PC-3 (cell line): ENCODE measurements at regions not wholly inside any gene's neighbourhood (a gene's known extent, or its start where the extent isn't known, plus 50 kb on each side); places are given as distances from the start of the nearest gene placed in this dataset.

Experiments used
- ATAC-seq: fragments of 200-7000 bp; cut with Tn5 transposase; 2 replicates; pipeline ENCODE4 v1.9.1; 2020; ENCODE audit warnings: mild to moderate bottlenecking, moderate library complexity
- BruUV-seq: library from RNA; stranded (reverse); fragments of 400-500 nt; replicated peaks from 2 replicates; lab custom pipeline; 2021; lab: Mats Ljungman, UMichigan
- CTCF ChIA-PET: fragments of 300-600 bp; sonication (Branson Sonifier 250); formaldehyde crosslinking; loops from one replicate; lab custom pipeline; 2022; ENCODE audit warnings: antibody characterized with exemption; lab: Charles Lee
- POLR2A ChIA-PET: fragments of 300-600 bp; sonication (Branson Sonifier 250); formaldehyde crosslinking; loops from one replicate; lab custom pipeline; 2022; ENCODE audit warnings: antibody characterized with exemption; ENCODE audit not compliant: unreplicated experiment; lab: Charles Lee
- DNase-seq: peaks from one replicate; pipeline ENCODE4 v3.0.0-alpha.2; 2015
- H2AFZ ChIP-seq: fragments of 300-600 bp; sonication (generic); 2 replicates; pipeline ENCODE4 v1.6.0; 2016; ENCODE audit warnings: antibody characterized with exemption, low read length
- H3F3A ChIP-seq: fragments of 300-600 bp; sonication (generic); one replicate; pipeline ENCODE4 v1.6.0; 2017; ENCODE audit warnings: antibody characterized with exemption, low read length, control low read depth, mild to moderate bottlenecking; ENCODE audit not compliant: unreplicated experiment
- H3K27ac ChIP-seq: fragments of 300-600 bp; sonication (generic); 2 replicates; pipeline ENCODE4 v1.5.1; 2016; ENCODE audit warnings: mild to moderate bottlenecking, low read length
- H3K27me3 ChIP-seq: fragments of 300-600 bp; sonication (generic); 2 replicates; pipeline ENCODE4 v1.6.1; 2016; ENCODE audit warnings: low read length, mixed read lengths
- H3K36me3 ChIP-seq: fragments of 300-600 bp; sonication (generic); 2 replicates; pipeline ENCODE4 v1.6.1; 2016; ENCODE audit warnings: low read depth, mixed run types, low read length, mixed read lengths
- H3K4me1 ChIP-seq: fragments of 300-600 bp; sonication (generic); 2 replicates; pipeline ENCODE4 v1.5.1; 2016; ENCODE audit warnings: low read length; ENCODE audit not compliant: insufficient read depth
- H3K4me2 ChIP-seq: fragments of 300-600 bp; sonication (generic); 2 replicates; pipeline ENCODE4 v1.6.0; 2016; ENCODE audit warnings: low read length
- H3K4me3 ChIP-seq: fragments of 300-600 bp; sonication (generic); 2 replicates; pipeline ENCODE4 v1.5.1; 2016; ENCODE audit warnings: mild to moderate bottlenecking, low read length, mixed read lengths
- H3K79me2 ChIP-seq: fragments of 300-600 bp; sonication (generic); 2 replicates; pipeline ENCODE4 v1.6.1; 2017; ENCODE audit warnings: low read length, mixed read lengths
- H3K9ac ChIP-seq: fragments of 300-600 bp; sonication (generic); 2 replicates; pipeline ENCODE4 v1.6.0; 2016; ENCODE audit warnings: mild to moderate bottlenecking, low read length
- H3K9me2 ChIP-seq: fragments of 300-600 bp; sonication (generic); replicated peaks from 2 replicates; pipeline ENCODE4 v1.6.1; 2016; ENCODE audit warnings: mixed run types, low read length, mixed read lengths
- H3K9me3 ChIP-seq: fragments of 300-600 bp; sonication (generic); 2 replicates; pipeline ENCODE4 v1.6.1; 2016; ENCODE audit warnings: low read length, mixed read lengths
- H4K20me1 ChIP-seq: fragments of 300-600 bp; sonication (generic); 2 replicates; pipeline ENCODE4 v1.6.1; 2016; ENCODE audit warnings: low read length, mixed read lengths
- EZH2 ChIP-seq: fragments of 300-600 bp; sonication (generic); IDR thresholded peaks from one replicate; pipeline ENCODE4 v1.6.1; 2017; ENCODE audit warnings: antibody characterized with exemption, mild to moderate bottlenecking, low read length; ENCODE audit not compliant: unreplicated experiment
- EZH2phosphoT487 ChIP-seq: fragments of 300-600 bp; sonication (generic); IDR thresholded peaks from 2 replicates; pipeline ENCODE4 v1.6.1; 2018; ENCODE audit warnings: mild to moderate bottlenecking, antibody characterized with exemption, low read length, borderline replicate concordance
- intact Hi-C: fragments of 100-400 bp; cut with micrococcal nuclease; formaldehyde crosslinking; loops from 2 replicates; pipeline ENCODE4 v1.9.0; 2023
- TF ChIP-seq, protein P1 (sequence below): fragments of 300-600 bp; sonication (generic); conservative IDR thresholded peaks from 2 replicates; pipeline ENCODE4 v1.5.1; 2017; ENCODE audit warnings: antibody characterized with exemption, low read depth, mild to moderate bottlenecking, low read length

DNA sequence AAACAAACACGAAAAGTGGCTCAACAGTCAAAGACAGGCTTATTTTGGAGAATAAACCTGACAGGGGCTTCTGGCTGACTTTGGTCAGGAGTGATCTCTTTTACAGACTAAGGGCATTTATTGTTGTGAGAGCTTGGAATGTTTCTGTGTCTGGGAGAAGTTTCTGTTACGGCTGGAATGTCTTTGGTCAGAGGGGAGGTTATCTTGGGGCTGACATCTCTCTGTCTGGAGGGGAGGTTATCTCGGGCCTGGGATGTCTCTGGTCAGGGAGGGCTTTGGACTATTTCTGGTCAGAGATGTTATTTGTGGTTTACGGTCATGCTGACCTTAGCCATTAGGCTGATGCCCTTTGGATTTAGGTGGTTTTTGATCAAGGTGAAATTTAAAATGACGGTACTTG is 345.5 kb upstream of the FSIP2 start:
- Histone ChIP-seq H3K36me3 (no peaks in the 10 kb centered on the region), H3K9ac (no peak overlapping the region), H3K79me2 (no peaks in the 10 kb centered on the region), H4K20me1 (no peaks in the 10 kb centered on the region), H3K4me2 (no peak overlapping the region), H3K4me3 (no peak overlapping the region), H3F3A (no peaks in the 10 kb centered on the region), H3K27me3 (no peaks in the 10 kb centered on the region), H2AFZ (no peak overlapping the region), H3K9me3 (no peaks in the 10 kb centered on the region), H3K4me1 (no peaks in the 10 kb centered on the region), H3K27ac (no peak overlapping the region), H3K9me2 (no peaks in the 10 kb centered on the region)
- TF ChIP-seq, protein P1, sequence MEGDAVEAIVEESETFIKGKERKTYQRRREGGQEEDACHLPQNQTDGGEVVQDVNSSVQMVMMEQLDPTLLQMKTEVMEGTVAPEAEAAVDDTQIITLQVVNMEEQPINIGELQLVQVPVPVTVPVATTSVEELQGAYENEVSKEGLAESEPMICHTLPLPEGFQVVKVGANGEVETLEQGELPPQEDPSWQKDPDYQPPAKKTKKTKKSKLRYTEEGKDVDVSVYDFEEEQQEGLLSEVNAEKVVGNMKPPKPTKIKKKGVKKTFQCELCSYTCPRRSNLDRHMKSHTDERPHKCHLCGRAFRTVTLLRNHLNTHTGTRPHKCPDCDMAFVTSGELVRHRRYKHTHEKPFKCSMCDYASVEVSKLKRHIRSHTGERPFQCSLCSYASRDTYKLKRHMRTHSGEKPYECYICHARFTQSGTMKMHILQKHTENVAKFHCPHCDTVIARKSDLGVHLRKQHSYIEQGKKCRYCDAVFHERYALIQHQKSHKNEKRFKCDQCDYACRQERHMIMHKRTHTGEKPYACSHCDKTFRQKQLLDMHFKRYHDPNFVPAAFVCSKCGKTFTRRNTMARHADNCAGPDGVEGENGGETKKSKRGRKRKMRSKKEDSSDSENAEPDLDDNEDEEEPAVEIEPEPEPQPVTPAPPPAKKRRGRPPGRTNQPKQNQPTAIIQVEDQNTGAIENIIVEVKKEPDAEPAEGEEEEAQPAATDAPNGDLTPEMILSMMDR, result no peak
- DNase-seq, result no peak
- POLR2A ChIA-PET, result no interaction called here
- BruUV-seq, result no TSS peak
- intact Hi-C loops, result no loop called here
- ATAC-seq, result no peak
- CTCF ChIA-PET, result no interaction called here

GRCh38 chr2:185402474-185402873 is 336.1 kb upstream of the FSIP2 start:
- CTCF ChIA-PET, result no interaction called here
- ATAC-seq (no peak), DNase-seq (no peak)
- intact Hi-C loops, result loop anchor here (5.0 to 10.0 kb wide), 2 partner anchors 195 to 758 kb away; no protein-coding TSS in a partner anchor
- Histone ChIP-seq H3K4me1 (no peaks in the 10 kb centered on the region), H4K20me1 (no peaks in the 10 kb centered on the region), H3K9me3 (no peaks in the 10 kb centered on the region), H3K79me2 (no peaks in the 10 kb centered on the region), H3K4me2 (no peak overlapping the region), H3K36me3 (no peaks in the 10 kb centered on the region), H2AFZ (no peak overlapping the region), H3K27me3 (no peaks in the 10 kb centered on the region), H3K9me2 (no peaks in the 10 kb centered on the region), H3K9ac (no peak overlapping the region), H3K4me3 (no peak overlapping the region), H3F3A (no peaks in the 10 kb centered on the region), H3K27ac (no peak overlapping the region)
- no peak for TF ChIP-seq EZH2phosphoT487
- no peak for TF ChIP-seq EZH2
- TF ChIP-seq, protein P1, result no peak
- no TSS peak for BruUV-seq
- POLR2A ChIA-PET, result no interaction called here

- H4K20me1 ChIP-seq, result no peaks in the 10 kb centered on the region
- no peaks in the 10 kb centered on the region for H3F3A ChIP-seq
- CTCF ChIA-PET, result no interaction called here
- DNase-seq (no peak), ATAC-seq (0 out of 2 replicates have a peak, but pooled peaks have one; percentile 31)
- intact Hi-C loops, result loop anchor here (2.0 to 10.0 kb wide), 3 partner anchors 114 to 760 kb away; no protein-coding TSS in a partner anchor
- no peak overlapping the region for H3K4me3 ChIP-seq
- no peak overlapping the region for H2AFZ ChIP-seq
- H3K4me1 ChIP-seq, result no peaks in the 10 kb centered on the region
- POLR2A ChIA-PET, result no interaction called here
- no peak overlapping the region for H3K9ac ChIP-seq
- no peaks in the 10 kb centered on the region for H3K9me3 ChIP-seq
- H3K27me3 ChIP-seq, result no peaks in the 10 kb centered on the region
- H3K9me2 ChIP-seq, result no peaks in the 10 kb centered on the region
- H3K4me2 ChIP-seq, result no peak overlapping the region
- no TSS peak for BruUV-seq
- no peaks in the 10 kb centered on the region for H3K79me2 ChIP-seq
- no peak overlapping the region for H3K27ac ChIP-seq
- TF ChIP-seq, protein P1, result peak; percentile 44
- no peak for TF ChIP-seq EZH2
- no peaks in the 10 kb centered on the region for H3K36me3 ChIP-seq
These were observed 334.0 kb upstream of the FSIP2 start for GRCh38 chr2:185404578-185404977.
